Parathyroid adenoma (tissue), 2 donors: ENCODE measurements at regions not wholly inside any gene's neighbourhood (a gene's known extent, or its start where the extent isn't known, plus 50 kb on each side); places are given as distances from the start of the nearest gene placed in this dataset.
A peak's percentile ranks its signal among the peaks of the same experiment; 100 is the strongest.

ENCODE experiments used
- H2AFZ ChIP-seq: fragments of 300-600 bp; sonication (generic); one replicate; pipeline ENCODE4 v1.7.0; 2017; ENCODE audit warnings: antibody characterized with exemption, mild to moderate bottlenecking
- H3K27ac ChIP-seq: fragments of 300-600 bp; sonication (generic); one replicate; pipeline ENCODE4 v1.7.0; 2017
- H3K27me3 ChIP-seq: fragments of 300-600 bp; sonication (generic); one replicate; pipeline ENCODE4 v1.7.0; 2017; ENCODE audit warnings: low read length; ENCODE audit not compliant: control insufficient read depth, insufficient read depth
- H3K36me3 ChIP-seq: fragments of 300-600 bp; sonication (generic); one replicate; pipeline ENCODE4 v1.7.0; 2017; ENCODE audit warnings: low read length; ENCODE audit not compliant: control insufficient read depth, insufficient read depth
- H3K4me1 ChIP-seq: fragments of 300-600 bp; sonication (generic); one replicate; pipeline ENCODE4 v1.7.0; 2017; ENCODE audit warnings: control low read depth
- H3K4me2 ChIP-seq: fragments of 300-600 bp; sonication (generic); one replicate; pipeline ENCODE4 v1.7.0; 2017; ENCODE audit warnings: low read length
- H3K4me3 ChIP-seq: fragments of 300-600 bp; sonication (generic); one replicate; pipeline ENCODE4 v1.7.0; 2017; ENCODE audit warnings: low read depth, low read length
- H3K79me2 ChIP-seq: fragments of 300-600 bp; sonication (generic); one replicate; pipeline ENCODE4 v1.7.0; 2017; ENCODE audit warnings: control low read depth
- H3K9ac ChIP-seq: fragments of 300-600 bp; sonication (generic); one replicate; pipeline ENCODE4 v1.7.0; 2017; ENCODE audit warnings: mild to moderate bottlenecking
- H3K9me3 ChIP-seq: fragments of 300-600 bp; sonication (generic); one replicate; pipeline ENCODE4 v1.7.0; 2017; ENCODE audit warnings: low read length; ENCODE audit not compliant: control insufficient read depth
- TF ChIP-seq, protein P1 (sequence below): fragments of 300-600 bp; sonication (generic); IDR thresholded peaks from one replicate; pipeline ENCODE4 v1.7.0; 2017; ENCODE audit warnings: antibody characterized with exemption, mild to moderate bottlenecking
- donor health status: primary hyperparathyroidism.

GRCh38 chr2:191483117-191483516, 194.8 kb upstream of the NABP1 start:
- H3K27me3 ChIP-seq = no peaks in the 10 kb centered on the region
- no peak overlapping the region for H3K4me3 ChIP-seq
- H3K27ac ChIP-seq = no peak overlapping the region
- no peak overlapping the region for H3K4me2 ChIP-seq
- H2AFZ ChIP-seq = no peak overlapping the region
- TF ChIP-seq, protein P1, sequence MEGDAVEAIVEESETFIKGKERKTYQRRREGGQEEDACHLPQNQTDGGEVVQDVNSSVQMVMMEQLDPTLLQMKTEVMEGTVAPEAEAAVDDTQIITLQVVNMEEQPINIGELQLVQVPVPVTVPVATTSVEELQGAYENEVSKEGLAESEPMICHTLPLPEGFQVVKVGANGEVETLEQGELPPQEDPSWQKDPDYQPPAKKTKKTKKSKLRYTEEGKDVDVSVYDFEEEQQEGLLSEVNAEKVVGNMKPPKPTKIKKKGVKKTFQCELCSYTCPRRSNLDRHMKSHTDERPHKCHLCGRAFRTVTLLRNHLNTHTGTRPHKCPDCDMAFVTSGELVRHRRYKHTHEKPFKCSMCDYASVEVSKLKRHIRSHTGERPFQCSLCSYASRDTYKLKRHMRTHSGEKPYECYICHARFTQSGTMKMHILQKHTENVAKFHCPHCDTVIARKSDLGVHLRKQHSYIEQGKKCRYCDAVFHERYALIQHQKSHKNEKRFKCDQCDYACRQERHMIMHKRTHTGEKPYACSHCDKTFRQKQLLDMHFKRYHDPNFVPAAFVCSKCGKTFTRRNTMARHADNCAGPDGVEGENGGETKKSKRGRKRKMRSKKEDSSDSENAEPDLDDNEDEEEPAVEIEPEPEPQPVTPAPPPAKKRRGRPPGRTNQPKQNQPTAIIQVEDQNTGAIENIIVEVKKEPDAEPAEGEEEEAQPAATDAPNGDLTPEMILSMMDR = no peak
- no peaks in the 10 kb centered on the region for H3K4me1 ChIP-seq
- no peak overlapping the region for H3K9ac ChIP-seq
- no peaks in the 10 kb centered on the region for H3K9me3 ChIP-seq
- no peaks in the 10 kb centered on the region for H3K36me3 ChIP-seq
- H3K79me2 ChIP-seq = no peaks in the 10 kb centered on the region

- Histone ChIP-seq H2AFZ (no peak overlapping the region), H3K4me2 (peak overlapping the region; percentile 1), H3K27ac (no peak overlapping the region), H3K79me2 (no peaks in the 10 kb centered on the region), H3K36me3 (no peaks in the 10 kb centered on the region), H3K27me3 (no peaks in the 10 kb centered on the region), H3K9me3 (no peaks in the 10 kb centered on the region), H3K9ac (no peak overlapping the region), H3K4me3 (no peak overlapping the region), H3K4me1 (no peaks in the 10 kb centered on the region)
- TF ChIP-seq, protein P1 = no peak
These were observed 191.2 kb upstream of the NABP1 start for GRCh38 chr2:191486584-191487320.

DNA sequence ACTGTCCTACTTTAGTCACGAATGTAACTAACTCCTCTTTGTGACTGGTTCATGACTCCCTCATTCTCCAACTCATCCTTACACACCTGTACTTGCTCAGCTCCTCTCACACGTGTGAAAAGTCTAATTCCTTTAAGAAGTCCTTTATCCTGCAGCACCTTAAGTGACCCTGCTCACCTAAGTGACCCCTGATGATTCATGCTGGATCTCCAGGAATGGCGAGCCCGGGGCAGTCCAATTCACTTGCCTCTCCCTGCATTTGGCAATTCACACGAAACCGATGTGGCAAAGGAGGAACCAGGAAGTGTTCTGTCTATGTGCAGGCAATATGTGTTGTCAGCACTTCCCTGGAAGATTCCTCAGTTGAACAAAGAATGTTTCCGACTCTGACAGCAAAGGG, 189.8 kb upstream of the NABP1 start:
- H3K9ac ChIP-seq = no peak overlapping the region
- H3K27ac ChIP-seq = no peak overlapping the region
- no peak overlapping the region for H3K4me2 ChIP-seq
- H3K27me3 ChIP-seq = no peaks in the 10 kb centered on the region
- H3K79me2 ChIP-seq = no peaks in the 10 kb centered on the region
- H3K36me3 ChIP-seq = no peaks in the 10 kb centered on the region
- H3K4me1 ChIP-seq = no peaks in the 10 kb centered on the region
- no peak overlapping the region for H2AFZ ChIP-seq
- no peaks in the 10 kb centered on the region for H3K9me3 ChIP-seq
- TF ChIP-seq, protein P1 = no peak
- H3K4me3 ChIP-seq = no peak overlapping the region

- Histone ChIP-seq H3K4me1 (no peaks in the 10 kb centered on the region), H3K27ac (no peak overlapping the region), H3K27me3 (no peaks in the 10 kb centered on the region), H3K36me3 (no peaks in the 10 kb centered on the region), H2AFZ (no peak overlapping the region), H3K9ac (no peak overlapping the region), H3K4me3 (no peak overlapping the region), H3K4me2 (no peak overlapping the region), H3K9me3 (no peaks in the 10 kb centered on the region), H3K79me2 (no peaks in the 10 kb centered on the region)
- TF ChIP-seq, protein P1 = no peak
These were observed 188.8 kb upstream of the NABP1 start for GRCh38 chr2:191489177-191489576.

DNA sequence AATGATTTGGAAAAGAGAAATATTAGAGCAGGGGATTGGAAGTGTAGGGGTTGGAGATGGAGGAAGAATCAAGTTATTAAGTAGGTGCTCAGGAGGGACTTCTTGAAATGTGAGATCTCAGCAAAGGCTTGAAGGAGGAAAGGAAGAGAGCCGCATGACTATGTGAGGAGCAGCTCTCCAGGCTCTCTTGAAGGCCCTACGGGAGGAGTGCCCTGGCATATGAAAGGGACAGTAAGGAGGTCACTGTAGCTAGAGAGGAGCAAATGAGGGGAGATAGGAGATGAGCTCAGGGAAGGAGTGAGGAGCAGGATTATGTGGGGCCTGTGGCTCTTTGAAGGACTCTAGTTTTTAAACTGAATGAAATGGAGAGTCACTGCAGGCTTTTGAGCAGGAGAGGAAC, 181.1 kb upstream of the NABP1 start:
- H3K79me2 ChIP-seq = no peaks in the 10 kb centered on the region
- no peak overlapping the region for H3K4me3 ChIP-seq
- H3K27ac ChIP-seq = no peak overlapping the region
- no peaks in the 10 kb centered on the region for H3K4me1 ChIP-seq
- no peak overlapping the region for H3K4me2 ChIP-seq
- H3K9ac ChIP-seq = no peak overlapping the region
- H3K9me3 ChIP-seq = no peaks in the 10 kb centered on the region
- H3K36me3 ChIP-seq = no peaks in the 10 kb centered on the region
- TF ChIP-seq, protein P1 = no peak
- no peaks in the 10 kb centered on the region for H3K27me3 ChIP-seq
- no peak overlapping the region for H2AFZ ChIP-seq
